ENCODE measurements at regions not wholly inside any gene's neighbourhood (a gene's known extent, or its start where the extent isn't known, plus 50 kb on each side); places are given as distances from the start of the nearest gene placed in this dataset.

DNA sequence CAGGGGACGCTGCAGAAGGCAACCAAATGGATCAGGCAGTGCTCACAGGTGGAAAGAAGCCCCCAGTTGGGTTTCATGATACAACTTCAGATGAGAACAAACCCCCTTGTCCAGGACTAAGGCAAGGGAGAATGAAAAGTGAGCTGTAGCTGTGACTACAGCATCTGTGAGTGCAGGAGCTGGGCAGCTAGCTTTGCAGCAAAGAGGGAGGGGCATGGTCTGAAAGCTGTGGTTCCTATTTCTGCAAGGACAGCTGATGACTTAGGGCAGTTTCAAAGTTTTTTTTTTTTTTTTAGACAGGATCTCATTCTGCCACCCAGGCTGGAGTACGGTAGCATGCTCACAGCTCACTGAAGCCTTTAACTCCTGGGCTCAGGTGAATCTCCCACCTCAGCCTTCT lies 1317.4 kb upstream of the DIAPH2 start (continued):
- TF ChIP-seq NANOG (IDR thresholded peaks at IDR 0.05; ENCODE audit: insufficient read depth, low read depth, low read length, poor library complexity, severe bottlenecking): no peak
- TF ChIP-seq POU5F1 (IDR thresholded peaks at IDR 0.05; ENCODE audit: low read depth, low read length): no peak
- TF ChIP-seq SRF (IDR thresholded peaks at IDR 0.05; ENCODE audit: low read depth, low read length): no peak
- TF ChIP-seq RAD21 (IDR thresholded peaks at IDR 0.05 in 1 of 2, conservative IDR thresholded peaks at IDR 0.05 in 1 of 2; ENCODE audit: low read depth in 2 of 2, low read length in 2 of 2): no peak
- TF ChIP-seq CBX8 (IDR thresholded peaks at IDR 0.05; ENCODE audit: borderline replicate concordance, low read depth, low read length): no peak
- TF ChIP-seq TEAD4 (IDR thresholded peaks at IDR 0.05; ENCODE audit: low read depth, low read length): no peak

Measured in H1 (cell line).